DOHH2 (cell line): ENCODE measurements at regions not wholly inside any gene's neighbourhood (a gene's known extent, or its start where the extent isn't known, plus 50 kb on each side); places are given as distances from the start of the nearest gene placed in this dataset.

ENCODE experiments used
- H3F3A ChIP-seq: fragments of 200-600 bp; sonication (generic), shearing (Covaris generic); 2 replicates; pipeline ENCODE4 v1.6.0; 2016; ENCODE audit warnings: antibody characterized with exemption, mild to moderate bottlenecking; ENCODE audit not compliant: control insufficient read depth, insufficient read depth
- H3K27ac ChIP-seq: fragments of 200-600 bp; sonication (generic); 2 replicates; pipeline ENCODE4 v1.5.1; 2014; ENCODE audit warnings: low read depth, mild to moderate bottlenecking, low read length, moderate library complexity
- H3K27me3 ChIP-seq: fragments of 200-600 bp; sonication (generic); 2 replicates; pipeline ENCODE4 v1.6.1; 2014; ENCODE audit warnings: mild to moderate bottlenecking, low read length, mixed read lengths; ENCODE audit not compliant: control insufficient read depth
- H3K36me3 ChIP-seq: fragments of 200-600 bp; sonication (generic); 2 replicates; pipeline ENCODE4 v1.6.1; 2014; ENCODE audit warnings: mild to moderate bottlenecking, low read length, moderate library complexity, mixed read lengths; ENCODE audit not compliant: control insufficient read depth
- H3K4me1 ChIP-seq: fragments of 200-600 bp; sonication (generic); 2 replicates; pipeline ENCODE4 v1.6.1; 2014; ENCODE audit warnings: mild to moderate bottlenecking, low read length, mixed read lengths; ENCODE audit not compliant: control insufficient read depth
- H3K4me2 ChIP-seq: fragments of 200-600 bp; sonication (generic); 2 replicates; pipeline ENCODE4 v1.6.0; 2014; ENCODE audit warnings: mild to moderate bottlenecking, low read length, moderate library complexity
- H3K4me3 ChIP-seq: fragments of 200-600 bp; sonication (generic); 2 replicates; pipeline ENCODE4 v1.5.1; 2014; ENCODE audit warnings: mild to moderate bottlenecking, low read length, mixed read lengths
- H3K79me2 ChIP-seq: fragments of 200-600 bp; sonication (generic); 2 replicates; pipeline ENCODE4 v1.6.1; 2014; ENCODE audit warnings: mild to moderate bottlenecking, low read length, mixed read lengths; ENCODE audit not compliant: control insufficient read depth
- H3K9me2 ChIP-seq: fragments of 200-600 bp; sonication (generic); replicated peaks from 2 replicates; pipeline ENCODE4 v1.6.1; 2014; ENCODE audit warnings: mild to moderate bottlenecking, low read length, mixed read lengths; ENCODE audit not compliant: control insufficient read depth
- H3K9me3 ChIP-seq: fragments of 200-600 bp; sonication (generic); 2 replicates; pipeline ENCODE4 v1.6.1; 2014; ENCODE audit warnings: antibody characterized with exemption, low read length, mixed read lengths; ENCODE audit not compliant: control insufficient read depth, insufficient read depth
- H4K20me1 ChIP-seq: fragments of 200-600 bp; sonication (generic); 2 replicates; pipeline ENCODE4 v1.6.0; 2014; ENCODE audit warnings: low read depth, mild to moderate bottlenecking, antibody characterized with exemption, low read length, moderate library complexity; ENCODE audit not compliant: control insufficient read depth, insufficient read depth
- EZH2phosphoT487 ChIP-seq: fragments of 200-600 bp; sonication (generic); IDR thresholded peaks from 2 replicates; pipeline ENCODE4 v1.6.1; 2017; ENCODE audit warnings: borderline replicate concordance, mild to moderate bottlenecking, antibody characterized with exemption, low read length, moderate library complexity, mixed read lengths
- TF ChIP-seq, protein P1 (sequence below): fragments of 200-600 bp; sonication (generic); IDR thresholded peaks from one replicate; pipeline ENCODE4 v1.5.1; 2014; ENCODE audit warnings: antibody characterized with exemption, mild to moderate bottlenecking, low read depth, low read length; ENCODE audit not compliant: poor library complexity, severe bottlenecking

DNA sequence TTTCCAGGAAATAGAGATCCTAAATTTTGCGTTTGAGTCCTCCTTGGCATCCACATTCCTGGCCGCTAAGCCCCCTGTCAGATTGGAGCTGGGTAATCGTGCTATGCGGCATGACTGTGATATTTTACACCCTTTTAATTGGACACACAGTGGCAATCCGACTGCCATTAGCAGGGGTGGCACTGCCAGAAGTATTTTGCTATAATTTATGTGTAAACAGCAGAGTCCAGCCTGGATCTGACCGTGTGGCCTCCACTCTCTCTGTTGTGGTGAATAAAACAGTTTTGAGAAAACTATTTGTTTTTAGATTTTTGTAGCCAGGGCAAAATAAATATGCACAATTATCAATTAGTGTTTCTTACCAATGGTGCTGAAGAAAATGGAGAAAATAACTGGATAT lies 281.0 kb upstream of the IRX2 start:
- Histone ChIP-seq H3K4me3 (no peak overlapping the region), H3K27me3 (no peaks in the 10 kb centered on the region), H3K27ac (no peak overlapping the region), H3K9me3 (peaks cover 19% of the 10 kb centered on the region; the same call in 1 of the 2 replicates), H4K20me1 (no peaks in the 10 kb centered on the region), H3K79me2 (no peaks in the 10 kb centered on the region), H3K4me2 (no peak overlapping the region), H3K4me1 (no peaks in the 10 kb centered on the region), H3K9me2 (no peaks in the 10 kb centered on the region), H3F3A (no peaks in the 10 kb centered on the region), H3K36me3 (no peaks in the 10 kb centered on the region)
- no peak for TF ChIP-seq EZH2phosphoT487
- TF ChIP-seq, protein P1, sequence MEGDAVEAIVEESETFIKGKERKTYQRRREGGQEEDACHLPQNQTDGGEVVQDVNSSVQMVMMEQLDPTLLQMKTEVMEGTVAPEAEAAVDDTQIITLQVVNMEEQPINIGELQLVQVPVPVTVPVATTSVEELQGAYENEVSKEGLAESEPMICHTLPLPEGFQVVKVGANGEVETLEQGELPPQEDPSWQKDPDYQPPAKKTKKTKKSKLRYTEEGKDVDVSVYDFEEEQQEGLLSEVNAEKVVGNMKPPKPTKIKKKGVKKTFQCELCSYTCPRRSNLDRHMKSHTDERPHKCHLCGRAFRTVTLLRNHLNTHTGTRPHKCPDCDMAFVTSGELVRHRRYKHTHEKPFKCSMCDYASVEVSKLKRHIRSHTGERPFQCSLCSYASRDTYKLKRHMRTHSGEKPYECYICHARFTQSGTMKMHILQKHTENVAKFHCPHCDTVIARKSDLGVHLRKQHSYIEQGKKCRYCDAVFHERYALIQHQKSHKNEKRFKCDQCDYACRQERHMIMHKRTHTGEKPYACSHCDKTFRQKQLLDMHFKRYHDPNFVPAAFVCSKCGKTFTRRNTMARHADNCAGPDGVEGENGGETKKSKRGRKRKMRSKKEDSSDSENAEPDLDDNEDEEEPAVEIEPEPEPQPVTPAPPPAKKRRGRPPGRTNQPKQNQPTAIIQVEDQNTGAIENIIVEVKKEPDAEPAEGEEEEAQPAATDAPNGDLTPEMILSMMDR, result no peak

DNA sequence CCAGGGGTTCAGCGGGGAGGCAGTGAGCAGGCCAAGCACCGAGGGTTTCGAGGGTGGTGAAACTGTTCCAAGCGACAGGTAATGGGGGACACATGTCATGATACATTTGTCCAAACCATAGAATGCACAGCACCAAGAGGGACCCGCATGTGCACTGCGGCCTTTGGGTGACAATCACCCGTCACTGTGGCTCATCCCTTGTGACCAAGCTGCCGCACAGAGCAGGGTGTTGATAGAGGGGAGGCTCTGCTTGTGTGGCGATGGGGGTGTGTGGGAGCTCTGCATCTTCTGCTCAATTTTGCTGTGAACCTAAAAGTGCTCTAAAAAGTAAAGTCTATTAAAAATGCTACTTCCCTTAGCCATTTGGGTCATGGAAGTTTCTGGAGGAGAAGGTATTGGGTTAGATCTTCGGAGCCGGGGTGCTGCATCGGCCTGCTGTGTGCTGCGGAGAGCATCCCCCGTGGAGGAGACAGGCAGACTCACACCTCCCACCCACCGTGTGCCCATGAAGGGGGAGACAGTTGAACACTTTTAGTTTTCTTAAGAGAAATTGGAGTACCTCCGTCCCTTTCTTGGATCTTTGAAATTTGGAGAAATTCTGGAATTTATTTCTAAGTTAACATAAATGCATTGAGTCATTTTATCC lies 280.4 kb upstream of the IRX2 start:
- H3K9me2 ChIP-seq, result no peaks in the 10 kb centered on the region
- H3F3A ChIP-seq, result no peaks in the 10 kb centered on the region
- peaks cover 25% of the 10 kb centered on the region; the same call in 1 of the 2 replicates for H3K9me3 ChIP-seq
- H3K27ac ChIP-seq, result no peak overlapping the region
- H3K27me3 ChIP-seq, result no peaks in the 10 kb centered on the region
- no peak overlapping the region for H3K4me3 ChIP-seq
- H3K4me1 ChIP-seq, result no peaks in the 10 kb centered on the region
- no peaks in the 10 kb centered on the region for H3K79me2 ChIP-seq
- TF ChIP-seq, protein P1, result no peak
- TF ChIP-seq EZH2phosphoT487, result no peak
- no peak overlapping the region for H3K4me2 ChIP-seq
- no peaks in the 10 kb centered on the region for H3K36me3 ChIP-seq
- no peaks in the 10 kb centered on the region for H4K20me1 ChIP-seq

DNA sequence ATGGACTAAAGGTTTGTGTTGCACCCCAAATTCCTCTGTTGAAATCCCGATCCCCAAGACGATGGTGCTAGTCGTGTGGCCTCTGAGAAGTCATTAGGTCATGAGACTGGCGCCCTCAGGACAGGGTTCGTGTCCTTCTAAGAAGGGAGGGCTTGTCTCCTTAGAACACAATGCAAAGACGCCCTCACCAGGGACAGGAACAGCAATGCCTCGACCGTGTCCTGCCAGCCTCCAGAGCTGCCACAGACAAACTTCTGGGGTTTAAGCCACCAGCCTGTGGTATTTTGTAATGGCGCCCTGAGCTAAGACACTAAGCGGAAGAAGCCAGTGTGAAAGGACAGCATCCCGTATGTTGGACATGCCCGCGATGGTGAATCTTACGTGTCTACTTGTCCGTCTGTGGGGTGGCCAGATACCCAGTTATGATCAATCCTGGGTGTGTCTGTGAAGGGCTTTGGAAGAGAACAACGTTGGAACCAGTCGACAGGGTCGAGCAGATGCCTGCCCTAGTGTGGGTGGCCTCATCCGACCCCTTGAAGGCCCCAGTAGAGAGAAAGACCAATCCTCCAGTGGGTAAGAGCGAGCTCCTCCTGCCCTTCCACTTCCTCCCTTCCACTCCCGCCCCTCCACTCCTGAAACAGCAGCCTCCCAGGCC lies 279.2 kb upstream of the IRX2 start:
- Histone ChIP-seq H3K4me3 (no peak overlapping the region), H3K27me3 (no peaks in the 10 kb centered on the region), H3K79me2 (no peaks in the 10 kb centered on the region), H3K9me2 (no peaks in the 10 kb centered on the region), H3K4me1 (no peaks in the 10 kb centered on the region), H3K9me3 (peaks cover 31% of the 10 kb centered on the region; the same call in 1 of the 2 replicates), H3F3A (no peaks in the 10 kb centered on the region), H3K27ac (no peak overlapping the region), H4K20me1 (no peaks in the 10 kb centered on the region), H3K36me3 (no peaks in the 10 kb centered on the region), H3K4me2 (no peak overlapping the region)
- TF ChIP-seq, protein P1, result no peak
- TF ChIP-seq EZH2phosphoT487, result no peak
